ENCODE measurements at regions not wholly inside any gene's neighbourhood (a gene's known extent, or its start where the extent isn't known, plus 50 kb on each side); places are given as distances from the start of the nearest gene placed in this dataset.

- peaks cover 22% of the 10 kb centered on the region; the same call in 2 of the 3 replicates for H3K36me3 ChIP-seq (ENCODE audit: control insufficient read depth, insufficient read depth, low read length)
- H3K9me1 ChIP-seq (ENCODE audit: control insufficient read depth, insufficient read depth, low read length), result no peaks in the 10 kb centered on the region
- no peak overlapping the region for H3K9ac ChIP-seq (ENCODE audit: insufficient read depth in 1 of 2, low read depth in 2 of 2, low read length in 2 of 2)
- no peaks in the 10 kb centered on the region for H3K4me1 ChIP-seq (replicated peaks in 1 of 2; ENCODE audit: control insufficient read depth in 2 of 2, insufficient read depth in 2 of 2, low read length in 2 of 2)
- H4K20me1 ChIP-seq (replicated peaks; ENCODE audit: control insufficient read depth, insufficient read depth, low read length), result no peaks in the 10 kb centered on the region
- intact Hi-C loops (cut with micrococcal nuclease), result no loop called here
- H3K79me2 ChIP-seq (ENCODE audit: control insufficient read depth, insufficient read depth, low read length), result no peaks in the 10 kb centered on the region
- H3K4me2 ChIP-seq (ENCODE audit: insufficient read depth, low read length), result no peak overlapping the region
- ChIA-PET POLR2A (no interaction called here), CTCF (ENCODE audit: low intra/inter-chr PET ratio) (no interaction called here)
- 74% methylated on average over 4 of the region's 4 CpGs for WGBS (ENCODE audit: insufficient coverage, low coverage, missing lambda C conversion rate)
- no peak overlapping the region for H3K27ac ChIP-seq (ENCODE audit: extremely low read depth, low read depth, low read length)
- H2AFZ ChIP-seq (ENCODE audit: low read depth, low read length), result no peak overlapping the region
- BruUV-seq (replicated peaks), result no TSS peak
- in situ Hi-C loops (cut with MboI), result no loop called here
- DNase-seq (ENCODE audit: extremely low read depth in 1 of 4, low spot score in 3 of 4) (no peak), FAIRE-seq (no peak), ATAC-seq (no peak)
- no peaks in the 10 kb centered on the region for H3K27me3 ChIP-seq (ENCODE audit: control insufficient read depth in 2 of 2, insufficient read depth in 2 of 2, low read length in 2 of 2)
- no peaks in the 10 kb centered on the region for H3K9me3 ChIP-seq (replicated peaks; ENCODE audit: control insufficient read depth, insufficient read depth, low read depth, low read length)
- H3K4me3 ChIP-seq, result no peak overlapping the region
- TF ChIP-seq ZBTB43 (CRISPR knock-in tag; IDR thresholded peaks at IDR 0.05) (no peak), BDP1 (IDR thresholded peaks at IDR 0.05; ENCODE audit: insufficient read depth, insufficient read length) (no peak), PATZ1 (CRISPR knock-in tag; IDR thresholded peaks at IDR 0.05; ENCODE audit: borderline replicate concordance) (no peak)
These were observed 139.4 kb upstream of the GRM7 start for GRCh38 chr3:6721491-6721890.
